ENCODE measurements at regions not wholly inside any gene's neighbourhood (a gene's known extent, or its start where the extent isn't known, plus 50 kb on each side); places are given as distances from the start of the nearest gene placed in this dataset.

DNA sequence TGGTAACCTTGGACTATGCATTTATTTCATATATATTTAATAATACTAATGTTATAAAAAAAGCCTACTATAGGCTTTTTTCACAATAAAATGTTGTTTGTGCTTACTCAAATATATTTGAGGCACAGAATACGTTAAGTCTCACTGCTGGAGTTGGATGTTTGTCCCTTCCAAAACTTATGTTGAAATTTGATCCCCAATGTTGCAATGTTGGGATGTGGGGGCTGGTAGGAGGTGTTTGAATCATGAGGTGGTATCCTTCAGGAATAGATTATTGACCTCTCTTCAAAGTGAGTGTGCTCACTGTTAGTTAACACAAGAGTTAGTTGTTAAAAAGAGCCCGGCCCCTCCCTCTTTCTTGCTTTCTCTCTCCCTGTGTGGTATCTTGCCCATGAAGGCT is 1295.9 kb downstream of the JRKL start:
- H3K36me3 ChIP-seq (ENCODE audit: insufficient read depth): no peaks in the 10 kb centered on the region
- H3K4me1 Mint-ChIP-seq: peaks cover 13% of the 10 kb centered on the region
- H3K36me3 Mint-ChIP-seq (ENCODE audit: low read depth): no peaks in the 10 kb centered on the region
- no peak overlapping the region for H3K4me3 ChIP-seq
- peak overlapping the region; percentile 86 for H2AFZ ChIP-seq
- H3K27me3 ChIP-seq (ENCODE audit: insufficient read depth): no peaks in the 10 kb centered on the region
- no peak overlapping the region for H3K4me3 Mint-ChIP-seq
- no peaks in the 10 kb centered on the region for H3K9me3 Mint-ChIP-seq
- no peaks in the 10 kb centered on the region for H3K79me2 ChIP-seq (replicated peaks; ENCODE audit: insufficient read depth)
- H3K9me2 ChIP-seq (ENCODE audit: insufficient read depth): 0 out of 2 replicates have a peak, but pooled peaks cover 4% of the 10 kb centered on the region
- peak overlapping the region; percentile 26; the same call in 1 of the 2 replicates for H3K27ac Mint-ChIP-seq
- no peaks in the 10 kb centered on the region for H3F3A ChIP-seq (replicated peaks; ENCODE audit: low read depth)
- H4K20me1 ChIP-seq (replicated peaks; ENCODE audit: insufficient read depth): no peaks in the 10 kb centered on the region
- no peak; the same call in 2 of the 3 replicates for ATAC-seq
- DNase-seq (ENCODE audit: low spot score): peak; percentile 7
- no peak for TF ChIP-seq NANOG (IDR thresholded peaks at IDR 0.05; ENCODE audit: borderline replicate concordance)
- TF ChIP-seq ZNF331 (CRISPR knock-in tag; IDR thresholded peaks at IDR 0.05; ENCODE audit: low read depth): no peak
- TF ChIP-seq, protein P1, sequence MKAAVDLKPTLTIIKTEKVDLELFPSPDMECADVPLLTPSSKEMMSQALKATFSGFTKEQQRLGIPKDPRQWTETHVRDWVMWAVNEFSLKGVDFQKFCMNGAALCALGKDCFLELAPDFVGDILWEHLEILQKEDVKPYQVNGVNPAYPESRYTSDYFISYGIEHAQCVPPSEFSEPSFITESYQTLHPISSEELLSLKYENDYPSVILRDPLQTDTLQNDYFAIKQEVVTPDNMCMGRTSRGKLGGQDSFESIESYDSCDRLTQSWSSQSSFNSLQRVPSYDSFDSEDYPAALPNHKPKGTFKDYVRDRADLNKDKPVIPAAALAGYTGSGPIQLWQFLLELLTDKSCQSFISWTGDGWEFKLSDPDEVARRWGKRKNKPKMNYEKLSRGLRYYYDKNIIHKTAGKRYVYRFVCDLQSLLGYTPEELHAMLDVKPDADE (IDR thresholded peaks at IDR 0.05): no peak
- TF ChIP-seq, protein P2, sequence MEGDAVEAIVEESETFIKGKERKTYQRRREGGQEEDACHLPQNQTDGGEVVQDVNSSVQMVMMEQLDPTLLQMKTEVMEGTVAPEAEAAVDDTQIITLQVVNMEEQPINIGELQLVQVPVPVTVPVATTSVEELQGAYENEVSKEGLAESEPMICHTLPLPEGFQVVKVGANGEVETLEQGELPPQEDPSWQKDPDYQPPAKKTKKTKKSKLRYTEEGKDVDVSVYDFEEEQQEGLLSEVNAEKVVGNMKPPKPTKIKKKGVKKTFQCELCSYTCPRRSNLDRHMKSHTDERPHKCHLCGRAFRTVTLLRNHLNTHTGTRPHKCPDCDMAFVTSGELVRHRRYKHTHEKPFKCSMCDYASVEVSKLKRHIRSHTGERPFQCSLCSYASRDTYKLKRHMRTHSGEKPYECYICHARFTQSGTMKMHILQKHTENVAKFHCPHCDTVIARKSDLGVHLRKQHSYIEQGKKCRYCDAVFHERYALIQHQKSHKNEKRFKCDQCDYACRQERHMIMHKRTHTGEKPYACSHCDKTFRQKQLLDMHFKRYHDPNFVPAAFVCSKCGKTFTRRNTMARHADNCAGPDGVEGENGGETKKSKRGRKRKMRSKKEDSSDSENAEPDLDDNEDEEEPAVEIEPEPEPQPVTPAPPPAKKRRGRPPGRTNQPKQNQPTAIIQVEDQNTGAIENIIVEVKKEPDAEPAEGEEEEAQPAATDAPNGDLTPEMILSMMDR (conservative IDR thresholded peaks at IDR 0.05; ENCODE audit: low read depth in 2 of 2): no peak
- no peak for TF ChIP-seq POLR2AphosphoS5 (IDR thresholded peaks at IDR 0.05; ENCODE audit: low read depth)
- TF ChIP-seq EZH2phosphoT487 (IDR thresholded peaks at IDR 0.05; ENCODE audit: unreplicated experiment): no peak
- no peak for TF ChIP-seq STAT1 (IDR thresholded peaks at IDR 0.05; ENCODE audit: unreplicated experiment)
- TF ChIP-seq, protein P3, sequence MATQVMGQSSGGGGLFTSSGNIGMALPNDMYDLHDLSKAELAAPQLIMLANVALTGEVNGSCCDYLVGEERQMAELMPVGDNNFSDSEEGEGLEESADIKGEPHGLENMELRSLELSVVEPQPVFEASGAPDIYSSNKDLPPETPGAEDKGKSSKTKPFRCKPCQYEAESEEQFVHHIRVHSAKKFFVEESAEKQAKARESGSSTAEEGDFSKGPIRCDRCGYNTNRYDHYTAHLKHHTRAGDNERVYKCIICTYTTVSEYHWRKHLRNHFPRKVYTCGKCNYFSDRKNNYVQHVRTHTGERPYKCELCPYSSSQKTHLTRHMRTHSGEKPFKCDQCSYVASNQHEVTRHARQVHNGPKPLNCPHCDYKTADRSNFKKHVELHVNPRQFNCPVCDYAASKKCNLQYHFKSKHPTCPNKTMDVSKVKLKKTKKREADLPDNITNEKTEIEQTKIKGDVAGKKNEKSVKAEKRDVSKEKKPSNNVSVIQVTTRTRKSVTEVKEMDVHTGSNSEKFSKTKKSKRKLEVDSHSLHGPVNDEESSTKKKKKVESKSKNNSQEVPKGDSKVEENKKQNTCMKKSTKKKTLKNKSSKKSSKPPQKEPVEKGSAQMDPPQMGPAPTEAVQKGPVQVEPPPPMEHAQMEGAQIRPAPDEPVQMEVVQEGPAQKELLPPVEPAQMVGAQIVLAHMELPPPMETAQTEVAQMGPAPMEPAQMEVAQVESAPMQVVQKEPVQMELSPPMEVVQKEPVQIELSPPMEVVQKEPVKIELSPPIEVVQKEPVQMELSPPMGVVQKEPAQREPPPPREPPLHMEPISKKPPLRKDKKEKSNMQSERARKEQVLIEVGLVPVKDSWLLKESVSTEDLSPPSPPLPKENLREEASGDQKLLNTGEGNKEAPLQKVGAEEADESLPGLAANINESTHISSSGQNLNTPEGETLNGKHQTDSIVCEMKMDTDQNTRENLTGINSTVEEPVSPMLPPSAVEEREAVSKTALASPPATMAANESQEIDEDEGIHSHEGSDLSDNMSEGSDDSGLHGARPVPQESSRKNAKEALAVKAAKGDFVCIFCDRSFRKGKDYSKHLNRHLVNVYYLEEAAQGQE (IDR thresholded peaks at IDR 0.05; ENCODE audit: unreplicated experiment): no peak
- no peak for TF ChIP-seq CREB1 (CRISPR knock-in tag; IDR thresholded peaks at IDR 0.05; ENCODE audit: low read depth)
- TF ChIP-seq ZNF114 (CRISPR knock-in tag; IDR thresholded peaks at IDR 0.05): no peak
- TF ChIP-seq, protein P4, sequence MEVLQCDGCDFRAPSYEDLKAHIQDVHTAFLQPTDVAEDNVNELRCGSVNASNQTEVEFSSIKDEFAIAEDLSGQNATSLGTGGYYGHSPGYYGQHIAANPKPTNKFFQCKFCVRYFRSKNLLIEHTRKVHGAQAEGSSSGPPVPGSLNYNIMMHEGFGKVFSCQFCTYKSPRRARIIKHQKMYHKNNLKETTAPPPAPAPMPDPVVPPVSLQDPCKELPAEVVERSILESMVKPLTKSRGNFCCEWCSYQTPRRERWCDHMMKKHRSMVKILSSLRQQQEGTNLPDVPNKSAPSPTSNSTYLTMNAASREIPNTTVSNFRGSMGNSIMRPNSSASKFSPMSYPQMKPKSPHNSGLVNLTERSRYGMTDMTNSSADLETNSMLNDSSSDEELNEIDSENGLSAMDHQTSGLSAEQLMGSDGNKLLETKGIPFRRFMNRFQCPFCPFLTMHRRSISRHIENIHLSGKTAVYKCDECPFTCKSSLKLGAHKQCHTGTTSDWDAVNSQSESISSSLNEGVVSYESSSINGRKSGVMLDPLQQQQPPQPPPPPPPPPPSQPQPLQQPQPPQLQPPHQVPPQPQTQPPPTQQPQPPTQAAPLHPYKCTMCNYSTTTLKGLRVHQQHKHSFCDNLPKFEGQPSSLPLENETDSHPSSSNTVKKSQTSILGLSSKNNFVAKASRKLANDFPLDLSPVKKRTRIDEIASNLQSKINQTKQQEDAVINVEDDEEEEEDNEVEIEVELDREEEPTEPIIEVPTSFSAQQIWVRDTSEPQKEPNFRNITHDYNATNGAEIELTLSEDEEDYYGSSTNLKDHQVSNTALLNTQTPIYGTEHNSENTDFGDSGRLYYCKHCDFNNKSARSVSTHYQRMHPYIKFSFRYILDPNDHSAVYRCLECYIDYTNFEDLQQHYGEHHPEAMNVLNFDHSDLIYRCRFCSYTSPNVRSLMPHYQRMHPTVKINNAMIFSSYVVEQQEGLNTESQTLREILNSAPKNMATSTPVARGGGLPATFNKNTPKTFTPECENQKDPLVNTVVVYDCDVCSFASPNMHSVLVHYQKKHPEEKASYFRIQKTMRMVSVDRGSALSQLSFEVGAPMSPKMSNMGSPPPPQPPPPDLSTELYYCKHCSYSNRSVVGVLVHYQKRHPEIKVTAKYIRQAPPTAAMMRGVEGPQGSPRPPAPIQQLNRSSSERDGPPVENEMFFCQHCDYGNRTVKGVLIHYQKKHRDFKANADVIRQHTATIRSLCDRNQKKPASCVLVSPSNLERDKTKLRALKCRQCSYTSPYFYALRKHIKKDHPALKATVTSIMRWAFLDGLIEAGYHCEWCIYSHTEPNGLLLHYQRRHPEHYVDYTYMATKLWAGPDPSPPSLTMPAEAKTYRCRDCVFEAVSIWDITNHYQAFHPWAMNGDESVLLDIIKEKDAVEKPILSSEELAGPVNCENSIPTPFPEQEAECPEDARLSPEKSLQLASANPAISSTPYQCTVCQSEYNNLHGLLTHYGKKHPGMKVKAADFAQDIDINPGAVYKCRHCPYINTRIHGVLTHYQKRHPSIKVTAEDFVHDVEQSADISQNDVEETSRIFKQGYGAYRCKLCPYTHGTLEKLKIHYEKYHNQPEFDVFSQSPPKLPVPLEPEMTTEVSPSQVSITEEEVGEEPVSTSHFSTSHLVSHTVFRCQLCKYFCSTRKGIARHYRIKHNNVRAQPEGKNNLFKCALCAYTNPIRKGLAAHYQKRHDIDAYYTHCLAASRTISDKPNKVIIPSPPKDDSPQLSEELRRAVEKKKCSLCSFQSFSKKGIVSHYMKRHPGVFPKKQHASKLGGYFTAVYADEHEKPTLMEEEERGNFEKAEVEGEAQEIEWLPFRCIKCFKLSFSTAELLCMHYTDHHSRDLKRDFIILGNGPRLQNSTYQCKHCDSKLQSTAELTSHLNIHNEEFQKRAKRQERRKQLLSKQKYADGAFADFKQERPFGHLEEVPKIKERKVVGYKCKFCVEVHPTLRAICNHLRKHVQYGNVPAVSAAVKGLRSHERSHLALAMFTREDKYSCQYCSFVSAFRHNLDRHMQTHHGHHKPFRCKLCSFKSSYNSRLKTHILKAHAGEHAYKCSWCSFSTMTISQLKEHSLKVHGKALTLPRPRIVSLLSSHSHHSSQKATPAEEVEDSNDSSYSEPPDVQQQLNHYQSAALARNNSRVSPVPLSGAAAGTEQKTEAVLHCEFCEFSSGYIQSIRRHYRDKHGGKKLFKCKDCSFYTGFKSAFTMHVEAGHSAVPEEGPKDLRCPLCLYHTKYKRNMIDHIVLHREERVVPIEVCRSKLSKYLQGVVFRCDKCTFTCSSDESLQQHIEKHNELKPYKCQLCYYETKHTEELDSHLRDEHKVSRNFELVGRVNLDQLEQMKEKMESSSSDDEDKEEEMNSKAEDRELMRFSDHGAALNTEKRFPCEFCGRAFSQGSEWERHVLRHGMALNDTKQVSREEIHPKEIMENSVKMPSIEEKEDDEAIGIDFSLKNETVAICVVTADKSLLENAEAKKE (CRISPR knock-in tag; IDR thresholded peaks at IDR 0.05): no peak
- TF ChIP-seq EZH2 (IDR thresholded peaks at IDR 0.05; ENCODE audit: low read depth, unreplicated experiment): no peak
- no peak for TF ChIP-seq JUNB (IDR thresholded peaks at IDR 0.05; ENCODE audit: unreplicated experiment)
- H3K4me2 ChIP-seq: no peak overlapping the region; the same call in 1 of the 2 replicates
- H3K27ac ChIP-seq (ENCODE audit: low read depth): no peak overlapping the region
- H3K4me1 ChIP-seq (ENCODE audit: insufficient read depth): peaks cover 6% of the 10 kb centered on the region; the same call in 1 of the 2 replicates
- H3K27me3 Mint-ChIP-seq (ENCODE audit: insufficient read depth, low read depth, poor library complexity): peaks cover 6% of the 10 kb centered on the region

Data from GM23338 (cell line).